GM21717 (cell line): ENCODE measurements at regions not wholly inside any gene's neighbourhood (a gene's known extent, or its start where the extent isn't known, plus 50 kb on each side); places are given as distances from the start of the nearest gene placed in this dataset.

Experiments used
- ATAC-seq: cut with Tn5 transposase; IDR thresholded peaks from one replicate; pipeline ENCODE4 v1.9.1; 2021; ENCODE audit warnings: mild to moderate bottlenecking, moderate library complexity; ENCODE audit not compliant: unreplicated experiment

DNA sequence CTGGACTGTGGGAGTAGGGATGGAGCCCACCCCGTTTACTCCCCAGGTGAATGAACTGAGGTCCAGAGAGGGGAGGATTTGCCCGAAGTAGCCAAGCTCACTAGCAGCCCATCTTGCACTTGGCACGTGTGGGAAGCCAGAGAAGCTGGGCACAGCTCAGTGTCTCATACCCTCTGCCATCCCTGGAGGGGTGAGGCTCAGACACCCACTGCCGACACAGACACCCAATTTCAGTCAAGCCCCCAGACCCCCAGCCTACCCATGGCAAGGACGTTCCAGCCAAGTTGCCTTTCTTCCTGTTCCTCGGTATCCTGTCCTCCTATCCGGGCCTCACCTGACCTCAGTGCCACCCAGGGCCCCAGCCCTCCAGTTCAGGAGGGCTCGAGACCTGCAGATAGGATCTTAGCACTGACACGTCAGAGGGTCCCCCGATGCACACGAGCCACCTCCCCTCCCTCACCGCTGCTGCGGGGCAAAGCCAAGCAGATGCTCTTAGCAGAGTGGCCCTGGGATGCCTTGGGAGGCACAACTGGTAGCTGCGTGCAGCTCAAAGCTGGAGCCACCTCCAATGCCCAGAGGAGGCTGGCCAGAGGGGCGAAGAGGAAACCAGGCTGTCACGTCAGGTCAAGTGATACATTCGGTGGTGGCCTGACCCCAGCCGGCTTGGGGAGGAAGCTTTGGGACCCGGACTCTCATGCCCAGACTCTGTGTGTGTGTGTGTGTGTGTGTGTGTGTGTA lies 90.4 kb upstream of the TNRC6C start:
- ATAC-seq = no peak

DNA sequence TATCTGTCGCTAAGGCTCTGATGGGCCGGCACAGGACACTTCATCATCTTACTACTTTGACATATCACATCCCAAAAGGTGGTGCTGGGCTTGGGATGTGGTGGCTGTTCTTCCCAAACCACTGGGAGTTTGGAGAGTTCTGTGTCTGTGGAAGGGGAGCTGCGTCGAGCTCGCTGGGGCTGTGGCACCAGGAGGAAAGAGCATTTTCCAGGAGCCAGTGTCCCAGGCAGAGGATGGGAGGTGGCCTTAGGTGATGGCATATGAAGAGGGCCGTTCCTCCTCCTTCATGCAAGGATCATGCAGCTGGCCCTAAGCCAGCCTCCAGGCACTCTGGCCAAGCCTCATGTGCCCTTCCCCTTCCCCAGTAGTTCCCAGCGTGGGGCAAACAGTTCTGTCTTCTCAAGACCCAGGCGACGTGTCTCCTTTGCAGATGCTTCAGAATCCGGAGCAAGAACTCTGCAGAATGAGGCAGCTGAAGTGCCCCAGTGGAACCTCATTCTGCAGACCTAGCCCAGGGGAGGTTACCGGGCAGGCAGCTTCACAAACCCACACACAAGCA lies 89.4 kb upstream of the TNRC6C start:
- ATAC-seq = peak; percentile 11

DNA sequence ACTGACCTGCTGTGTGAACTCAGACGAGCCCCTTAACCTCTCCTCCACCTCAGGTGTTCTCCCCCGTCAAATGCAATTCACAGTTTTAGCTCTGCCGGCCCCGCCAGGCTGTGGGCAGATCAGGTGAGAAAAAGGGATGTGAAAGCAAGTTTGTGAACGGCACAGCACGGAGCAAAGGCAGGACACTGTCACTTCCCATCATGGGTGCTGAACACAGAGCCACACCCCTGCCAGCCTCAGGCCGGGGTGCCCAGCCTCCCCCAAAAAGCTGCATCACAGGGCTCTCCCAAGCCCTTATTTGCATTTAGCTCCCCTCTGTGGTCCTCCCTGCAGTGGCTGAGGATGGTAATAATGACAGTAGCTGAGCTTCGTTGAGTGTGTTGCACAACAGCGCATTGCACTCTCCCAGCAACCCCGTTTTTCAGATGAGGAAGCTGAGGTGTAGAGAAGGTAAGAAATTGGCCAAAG lies 88.8 kb upstream of the TNRC6C start:
- peak; percentile 77 for ATAC-seq

DNA sequence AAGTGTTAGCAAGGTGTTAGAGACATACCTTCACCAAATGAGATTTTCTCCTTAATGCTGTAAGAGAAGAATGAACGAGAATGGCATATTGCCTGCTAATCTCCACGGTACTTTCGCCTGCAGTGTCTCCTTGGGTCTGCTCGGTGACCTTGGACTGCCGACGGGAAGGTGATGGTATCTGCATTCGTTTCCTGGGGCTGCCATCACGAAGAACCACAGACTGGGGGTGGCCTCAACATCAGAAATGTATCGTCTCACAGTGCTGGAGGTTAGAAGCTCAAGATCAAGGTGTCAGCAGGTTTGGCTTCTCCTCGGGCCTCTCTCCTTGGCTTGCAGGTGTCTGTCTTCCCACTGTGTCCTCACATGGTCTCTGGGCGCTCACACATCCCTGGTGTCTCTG lies 86.3 kb upstream of the TNRC6C start:
- ATAC-seq = no peak

DNA sequence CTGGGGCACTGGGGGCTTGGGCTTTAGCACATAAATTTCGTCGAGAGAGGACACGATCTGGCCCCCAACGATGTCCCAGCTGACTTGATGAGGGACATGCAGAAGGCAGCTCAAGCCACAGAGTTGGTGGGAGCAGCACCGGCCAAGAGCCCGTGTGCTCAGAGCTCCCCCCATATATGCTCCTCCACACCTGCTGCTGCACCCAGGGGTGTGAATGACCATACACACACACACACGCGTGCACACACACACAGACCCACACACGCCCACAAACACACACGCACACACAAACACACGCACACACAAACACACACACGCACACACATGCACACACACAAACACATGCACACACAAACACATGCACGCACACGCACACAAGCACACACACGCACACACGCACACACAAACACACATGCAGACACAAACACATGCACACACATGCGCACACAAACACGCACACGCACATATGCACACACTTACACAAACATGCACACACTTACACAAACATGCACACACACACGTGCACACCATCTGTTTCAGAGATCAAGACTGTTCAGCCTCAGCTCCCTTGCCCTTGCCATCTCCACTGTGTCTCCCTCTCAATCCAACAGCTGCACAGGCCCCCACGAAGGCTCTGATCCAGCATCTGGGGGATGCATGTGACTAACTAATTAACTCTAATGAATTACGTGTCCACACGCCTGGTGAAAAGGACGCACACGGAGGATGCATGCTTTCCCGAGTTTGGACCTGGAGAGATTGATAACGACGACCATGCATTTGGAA lies 85.6 kb upstream of the TNRC6C start:
- no peak for ATAC-seq

DNA sequence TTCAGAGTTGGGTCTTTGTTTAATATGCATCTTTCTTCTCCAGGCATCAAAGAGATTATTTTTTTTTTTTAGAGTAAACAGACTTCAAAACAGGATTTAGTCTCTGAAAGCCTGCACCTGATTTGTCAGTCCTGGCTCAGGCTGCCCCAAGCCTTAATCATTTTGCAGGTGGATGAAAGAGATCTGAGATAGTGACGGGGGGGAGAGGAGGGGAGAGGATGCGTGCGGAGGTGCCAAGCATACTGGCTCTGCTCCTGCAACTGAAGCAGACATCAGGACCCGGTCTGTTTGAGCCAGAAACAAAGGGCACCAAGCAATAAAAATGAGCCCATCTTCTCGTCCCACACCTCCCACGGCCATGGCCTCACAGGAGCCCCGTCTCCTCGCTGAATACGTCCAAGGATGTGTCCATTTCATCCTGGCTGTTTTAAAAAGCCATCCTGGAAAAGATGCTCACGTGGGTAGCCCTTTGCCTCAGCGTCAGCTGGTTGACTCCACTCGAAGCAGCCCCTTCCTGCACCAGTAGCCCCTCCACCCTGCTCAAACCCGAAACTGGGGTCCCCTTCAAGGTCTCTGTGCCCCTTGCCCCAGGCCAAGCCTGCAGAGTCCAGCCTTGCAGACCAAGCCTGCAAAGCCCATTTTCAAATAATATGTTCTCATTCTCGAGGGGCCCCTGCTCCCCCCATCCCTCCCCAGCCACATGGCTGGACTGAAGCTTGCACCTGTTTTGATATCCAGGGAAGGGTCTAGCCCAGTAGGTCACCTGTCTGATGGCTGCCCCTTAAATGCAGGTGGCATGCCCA lies 84.8 kb upstream of the TNRC6C start:
- ATAC-seq = no peak

DNA sequence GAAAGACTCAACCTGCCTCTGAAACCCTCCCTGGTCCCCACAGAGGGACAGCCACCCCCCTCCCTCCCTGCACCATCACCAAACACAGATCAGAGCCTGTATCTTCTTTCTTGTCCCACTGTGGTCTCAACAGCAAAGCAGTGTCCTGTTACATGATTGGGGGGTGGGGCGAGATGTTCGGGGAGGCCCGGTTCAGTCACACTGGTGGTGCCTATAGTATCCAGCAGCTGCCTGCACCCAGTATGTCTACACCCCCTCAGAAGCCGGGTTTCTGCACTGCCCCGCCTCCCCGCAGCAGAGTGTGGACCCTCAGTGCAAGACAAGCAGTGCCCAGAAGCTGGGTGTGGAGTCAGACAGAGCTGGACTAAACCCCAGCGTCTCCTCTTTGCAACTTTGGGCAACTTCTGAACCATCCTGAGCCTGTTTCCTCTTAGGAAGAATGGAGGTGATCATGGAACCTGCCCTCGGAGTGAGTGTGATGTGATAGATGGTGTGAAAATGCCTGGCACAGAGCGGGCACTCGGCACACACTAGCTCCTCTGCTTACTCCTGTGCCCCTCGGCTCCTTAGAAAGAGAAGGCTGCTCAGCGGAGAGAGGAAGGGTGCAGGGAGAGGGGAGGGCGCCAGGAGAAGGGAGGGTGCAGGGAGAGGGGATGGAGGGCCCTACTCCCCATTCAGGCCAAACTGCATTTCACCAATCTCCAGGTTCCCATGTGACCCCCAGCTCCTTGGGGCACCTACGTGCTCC lies 84.0 kb upstream of the TNRC6C start:
- ATAC-seq = no peak

DNA sequence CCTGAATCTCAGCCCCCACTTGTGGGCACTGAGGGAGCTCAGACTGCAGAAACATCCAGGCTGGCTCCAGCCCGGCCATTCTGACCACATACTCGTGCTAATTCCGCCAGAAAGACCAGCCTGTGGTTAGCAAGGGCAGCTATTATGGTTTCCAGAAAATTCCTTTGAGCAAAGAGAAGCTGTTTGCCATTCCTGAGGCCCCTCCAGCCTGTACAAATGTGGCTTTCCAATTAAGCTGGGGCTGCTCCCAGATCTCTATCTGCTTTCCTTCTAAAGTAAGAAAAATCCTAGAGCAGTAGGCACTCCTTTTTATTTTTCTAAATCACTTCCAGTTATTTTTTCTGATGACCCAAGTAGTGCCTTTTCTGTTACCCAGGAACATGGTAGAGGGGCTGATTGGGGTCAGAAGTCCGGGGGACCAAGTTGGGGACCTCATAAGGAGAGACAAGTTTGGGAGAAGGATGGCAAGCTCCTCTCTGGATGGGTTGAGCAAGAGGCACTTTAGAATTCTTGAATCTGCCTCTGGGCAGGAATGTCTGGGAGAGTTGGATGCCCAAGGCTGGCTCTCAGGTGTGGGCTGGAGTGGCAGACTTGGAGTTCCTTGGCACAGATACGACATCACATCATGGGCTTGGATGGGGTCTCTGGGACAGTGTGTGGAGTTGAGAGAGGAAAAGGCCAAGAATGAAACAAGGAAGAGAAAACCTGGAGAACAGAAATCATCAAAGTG lies 83.3 kb upstream of the TNRC6C start:
- no peak for ATAC-seq

DNA sequence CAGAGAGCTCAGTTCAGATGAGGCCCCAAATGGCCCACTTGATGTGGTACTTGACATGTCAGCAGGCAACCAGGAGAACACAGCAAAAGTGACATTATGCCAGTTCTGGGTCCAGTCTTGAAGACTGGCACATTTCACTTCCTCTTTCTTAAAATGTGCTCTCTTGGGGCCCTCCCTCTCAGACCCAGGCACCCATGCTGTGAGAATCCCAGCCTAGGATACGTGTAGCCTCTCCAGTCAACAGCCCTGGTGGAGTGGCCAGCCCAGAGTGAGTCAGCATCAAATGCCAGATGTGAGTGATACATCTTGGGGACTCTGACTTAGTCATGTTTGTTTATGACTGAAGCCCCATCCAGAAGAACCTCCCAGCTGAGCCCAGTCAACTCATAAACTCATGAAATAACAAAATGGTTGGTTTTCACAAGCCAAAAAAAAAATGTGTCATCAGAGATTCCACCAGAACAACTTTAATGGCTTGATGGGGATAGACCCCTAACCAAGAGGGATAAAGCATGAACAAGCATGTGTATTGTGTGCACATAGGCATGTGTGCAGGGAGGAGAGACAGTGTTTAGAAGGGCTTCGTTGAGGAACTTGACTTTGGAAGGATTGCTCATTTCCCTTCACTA lies 82.5 kb upstream of the TNRC6C start:
- no peak for ATAC-seq

DNA sequence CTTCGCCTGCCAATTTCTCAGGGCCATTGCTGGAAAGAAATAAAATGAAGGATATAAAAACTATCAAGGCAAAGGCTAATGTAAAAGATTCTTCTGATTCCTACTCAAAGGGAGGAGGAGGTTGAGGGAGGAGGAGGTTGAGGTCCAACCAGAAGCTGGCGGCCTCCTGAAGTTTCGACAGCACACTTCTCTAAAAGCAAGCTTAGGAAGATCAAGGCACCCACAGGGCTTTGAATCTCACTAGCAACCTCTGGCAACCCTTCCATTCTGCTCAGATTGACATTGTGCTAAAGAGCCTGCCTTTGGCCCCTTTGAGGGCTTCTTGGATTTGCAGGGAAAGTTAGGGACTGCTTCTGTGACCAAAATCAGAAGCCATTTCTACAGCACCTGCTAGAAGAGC lies 81.5 kb upstream of the TNRC6C start:
- no peak for ATAC-seq

DNA sequence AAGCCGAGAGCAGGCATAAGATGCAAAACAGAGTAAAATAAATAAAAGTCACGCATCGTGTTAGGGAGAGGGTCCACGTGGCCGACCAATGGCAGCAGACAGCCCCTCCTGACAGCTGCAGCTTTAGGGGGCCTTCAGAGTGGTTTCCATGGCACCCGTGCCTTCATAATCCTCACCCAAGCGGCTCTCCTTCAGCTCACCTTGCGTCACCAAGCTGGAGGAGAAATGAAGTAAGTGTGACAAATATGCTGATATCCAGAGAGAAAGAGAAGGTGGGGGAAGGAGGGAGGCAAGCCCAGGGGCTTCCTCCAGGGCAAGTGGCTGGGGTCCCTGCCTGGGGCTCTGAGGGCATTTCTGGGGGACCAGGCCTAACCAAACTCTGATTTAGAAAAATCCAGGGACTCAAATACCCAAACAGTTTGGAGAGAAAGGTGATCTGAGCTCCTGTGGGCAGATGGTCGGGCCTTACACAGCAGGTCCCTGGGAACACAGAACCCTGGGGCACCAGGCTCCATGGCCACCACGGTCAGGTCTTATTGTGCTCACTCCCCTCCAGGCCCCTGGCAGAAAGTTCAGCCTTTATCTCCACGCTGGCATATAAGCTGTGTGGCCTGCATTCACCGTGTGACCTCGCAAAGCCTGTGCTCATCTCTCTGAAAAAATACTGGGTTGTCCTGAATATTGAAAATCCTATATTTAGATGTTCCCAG lies 80.7 kb upstream of the TNRC6C start:
- no peak for ATAC-seq

DNA sequence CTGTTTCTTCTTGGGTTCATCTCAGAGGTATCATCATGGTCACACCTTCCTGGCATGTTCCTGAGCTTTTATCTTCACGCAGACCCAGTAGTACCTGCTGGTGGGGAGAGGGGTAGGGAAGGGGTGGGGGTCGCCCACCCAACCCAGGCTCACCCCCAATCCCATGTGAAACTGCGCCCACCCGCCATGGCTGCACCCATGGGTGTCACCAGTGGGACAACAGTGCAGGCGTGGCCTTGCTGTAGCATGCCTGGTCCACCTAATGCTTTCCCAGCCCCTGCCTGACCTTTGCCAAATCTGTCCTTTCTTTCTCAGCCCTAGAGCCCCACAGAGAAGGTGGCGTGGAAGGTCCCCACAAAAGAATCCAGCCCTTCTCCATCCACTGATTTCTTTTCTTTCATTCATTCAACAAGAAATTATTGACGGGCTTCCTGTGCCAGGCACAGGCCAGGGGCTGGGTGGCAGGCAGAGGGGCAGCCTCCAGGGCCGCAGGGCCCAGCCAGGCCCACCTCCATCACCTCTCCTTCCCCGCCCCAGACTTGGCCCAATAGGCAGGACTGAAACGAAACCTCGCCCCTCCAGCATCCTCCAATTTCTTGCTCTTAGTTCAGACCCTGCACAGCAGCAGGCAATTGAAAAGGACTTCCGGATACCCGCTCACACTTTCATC lies 79.1 kb upstream of the TNRC6C start:
- no peak for ATAC-seq

DNA sequence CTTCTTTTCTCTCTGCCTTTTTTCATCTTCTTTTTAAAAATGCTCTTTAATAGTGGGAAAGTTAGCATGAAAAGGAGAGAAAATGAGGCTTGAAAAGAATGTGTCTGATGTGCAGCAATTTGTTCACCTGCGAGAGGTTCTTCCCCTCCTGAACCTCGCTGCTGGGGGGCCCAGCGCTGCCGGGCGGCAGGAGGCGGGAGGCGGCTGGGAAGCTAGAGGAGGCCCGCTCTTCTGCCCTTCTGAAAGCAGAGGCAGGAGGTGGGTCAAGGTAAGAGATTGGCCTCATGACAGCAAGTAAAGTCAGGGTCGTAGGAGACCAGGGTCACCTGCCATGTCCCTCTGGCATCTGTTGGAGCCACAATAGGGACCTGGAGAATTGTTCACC lies 78.6 kb upstream of the TNRC6C start:
- no peak for ATAC-seq

DNA sequence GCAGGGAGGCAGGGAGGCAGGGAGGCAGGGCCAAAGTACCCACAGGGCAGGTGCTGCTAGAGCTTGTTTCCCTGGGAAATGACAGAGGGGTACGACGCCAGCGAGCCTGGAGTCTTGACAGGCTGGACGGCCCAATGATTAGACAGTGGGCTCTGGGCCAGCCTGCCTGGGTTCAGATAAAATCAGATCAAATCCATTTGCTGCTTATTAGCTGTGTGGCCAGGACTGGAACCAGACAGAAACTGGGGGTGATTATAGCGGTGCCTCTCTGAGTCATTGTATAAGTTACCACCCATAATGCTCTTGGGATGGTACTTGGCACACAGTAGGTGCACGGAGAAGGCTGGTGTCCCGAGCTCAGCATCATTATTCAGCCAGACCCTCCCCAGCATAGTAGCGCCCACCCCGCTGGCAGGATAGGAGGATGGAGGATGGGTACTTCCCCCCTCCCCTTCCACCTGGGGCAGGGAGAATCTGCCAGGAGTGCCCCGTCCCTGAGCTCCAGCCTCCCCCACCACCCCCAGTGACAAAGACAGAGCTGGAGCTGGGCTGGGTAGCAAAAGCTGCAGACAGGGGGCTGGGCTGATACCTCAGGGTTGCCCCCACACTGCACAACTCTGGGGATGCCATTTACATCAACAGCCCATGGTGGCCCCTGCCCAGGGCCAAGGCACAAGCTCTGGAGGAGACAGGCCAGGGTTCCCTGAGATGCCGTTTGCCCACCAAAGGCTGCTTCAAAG lies 77.6 kb upstream of the TNRC6C start:
- ATAC-seq = no peak

DNA sequence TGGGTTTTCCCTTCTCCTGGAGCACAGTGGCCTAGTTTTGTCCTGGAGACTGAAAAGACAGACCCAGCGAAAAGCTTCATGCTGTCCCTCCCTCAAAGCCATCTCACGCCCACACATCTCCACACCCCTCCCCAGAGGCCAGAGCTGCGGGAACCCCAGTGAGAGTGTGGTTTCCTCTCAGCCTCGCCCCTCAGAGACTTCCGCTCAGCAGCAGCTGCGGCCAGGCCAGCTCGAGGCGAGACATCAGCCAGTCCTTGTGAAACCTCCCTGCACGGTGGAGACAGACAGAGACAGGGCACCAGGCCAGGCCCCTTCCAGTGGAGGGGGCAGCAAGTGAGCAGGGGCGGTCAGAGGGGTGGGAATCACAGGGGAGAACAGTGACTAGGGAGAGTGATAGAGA lies 77.0 kb upstream of the TNRC6C start:
- ATAC-seq = peak; percentile 71

DNA sequence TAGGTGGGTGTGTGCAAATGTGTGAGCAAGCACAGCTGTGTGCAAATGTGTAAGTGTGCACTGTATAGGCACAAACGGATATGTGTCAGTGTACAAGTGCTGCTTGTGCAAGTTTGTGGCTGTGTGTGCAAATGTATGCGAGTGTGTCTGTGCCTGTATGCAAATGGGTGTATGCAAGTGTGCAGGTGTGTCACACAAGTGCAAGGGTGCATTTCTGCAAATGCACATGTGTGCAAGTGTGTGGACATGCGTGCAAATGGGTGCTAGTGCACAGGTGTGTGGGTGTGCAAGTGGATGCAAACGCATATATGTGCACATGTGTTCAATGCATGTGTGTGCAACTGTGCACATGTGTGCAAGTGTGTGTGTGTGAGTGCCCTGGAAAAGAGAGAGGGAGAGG lies 76.5 kb upstream of the TNRC6C start:
- ATAC-seq = no peak

DNA sequence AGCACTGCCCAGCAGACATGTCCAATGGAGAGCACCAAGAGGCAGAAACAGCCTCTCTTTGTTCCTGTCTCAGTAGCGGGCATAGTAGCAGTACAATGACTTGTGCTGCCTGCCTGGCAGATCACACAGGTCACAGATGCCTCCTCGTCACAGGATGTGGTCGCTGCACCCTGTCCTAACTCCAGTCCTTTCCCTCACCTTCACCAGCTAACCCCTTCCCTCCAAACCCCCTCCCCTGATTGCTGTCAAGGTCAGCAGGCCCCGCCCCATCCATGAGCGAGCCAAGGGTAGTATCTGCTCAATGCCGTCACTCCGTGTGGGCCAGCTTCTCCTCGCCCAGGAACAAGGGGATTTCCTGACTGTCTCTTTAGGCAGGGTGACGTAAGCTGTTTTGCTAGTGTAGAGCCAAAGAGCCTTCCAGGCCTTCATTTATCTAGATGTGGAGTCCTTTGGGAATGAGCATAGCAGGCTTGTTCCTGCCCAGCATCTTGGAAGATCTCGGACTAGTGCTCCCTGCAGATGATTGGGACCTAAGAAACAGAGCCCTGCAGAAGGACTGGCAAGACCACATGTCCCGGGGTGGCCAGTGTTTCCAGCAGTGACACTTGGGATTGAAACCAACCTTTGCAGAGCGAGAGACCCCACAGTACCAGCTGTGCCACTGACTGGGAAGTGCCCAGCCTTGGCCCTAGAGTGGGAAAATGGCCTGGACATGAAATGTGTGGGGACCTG lies 75.9 kb upstream of the TNRC6C start:
- ATAC-seq = no peak
